Glutamatergic neuron (in vitro differentiated cells): ENCODE measurements at regions not wholly inside any gene's neighbourhood (a gene's known extent, or its start where the extent isn't known, plus 50 kb on each side); places are given as distances from the start of the nearest gene placed in this dataset.

Source experiments
- DNase-seq: peaks from one replicate; pipeline ENCODE4 v3.0.0; 2022
- H3K27ac Mint-ChIP-seq: one replicate; pipeline ENCODE4 v1.8.0; 2020; ENCODE audit warnings: mild to moderate bottlenecking, mixed read lengths, inconsistent platforms; ENCODE audit not compliant: unreplicated experiment
- H3K27me3 Mint-ChIP-seq: one replicate; pipeline ENCODE4 v1.8.0; 2020; ENCODE audit warnings: mild to moderate bottlenecking, moderate library complexity, mixed read lengths, inconsistent platforms; ENCODE audit not compliant: unreplicated experiment
- H3K36me3 Mint-ChIP-seq: one replicate; pipeline ENCODE4 v1.8.0; 2020; ENCODE audit warnings: mild to moderate bottlenecking, mixed read lengths, inconsistent platforms; ENCODE audit not compliant: unreplicated experiment
- H3K4me1 Mint-ChIP-seq: one replicate; pipeline ENCODE4 v1.8.0; 2020; ENCODE audit warnings: mild to moderate bottlenecking, low read depth, mixed read lengths, inconsistent platforms; ENCODE audit not compliant: unreplicated experiment
- H3K4me3 Mint-ChIP-seq: one replicate; pipeline ENCODE4 v1.8.0; 2020; ENCODE audit warnings: mild to moderate bottlenecking, mixed read lengths, inconsistent platforms; ENCODE audit not compliant: unreplicated experiment
- H3K9me3 Mint-ChIP-seq: one replicate; pipeline ENCODE4 v1.8.0; 2020; ENCODE audit warnings: mild to moderate bottlenecking, moderate library complexity, mixed read lengths, inconsistent platforms; ENCODE audit not compliant: unreplicated experiment
- TF ChIP-seq, protein P1 (sequence below): fragments of 200-600 bp; sonication (generic); IDR thresholded peaks from one replicate; pipeline ENCODE4 v1.5.0; 2021; ENCODE audit not compliant: partially characterized antibody, unreplicated experiment

DNA sequence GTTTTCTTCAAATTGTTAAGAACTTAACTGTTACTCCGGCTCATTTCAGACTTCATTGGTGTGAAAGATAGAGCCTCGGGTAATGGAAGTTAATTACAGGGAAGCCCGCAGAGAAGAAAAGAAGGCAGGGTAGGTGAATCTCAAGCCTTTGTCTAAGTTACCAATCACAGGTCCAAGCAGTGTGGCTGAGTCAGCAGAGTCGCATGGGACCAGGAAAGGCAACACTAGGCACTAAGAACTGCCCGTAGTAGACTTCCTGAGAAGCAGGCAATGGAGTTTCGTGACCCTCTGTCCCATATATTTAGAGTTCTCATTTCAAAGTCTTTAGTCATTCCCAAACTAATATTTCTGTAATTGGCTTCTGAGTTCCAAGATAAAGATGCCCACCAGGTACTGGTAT lies 122.9 kb upstream of the STT3B start:
- Mint-ChIP-seq H3K4me1 (no peaks in the 10 kb centered on the region), H3K27me3 (no peaks in the 10 kb centered on the region), H3K27ac (no peak overlapping the region), H3K36me3 (no peaks in the 10 kb centered on the region), H3K9me3 (no peaks in the 10 kb centered on the region), H3K4me3 (no peak overlapping the region)
- no peak for DNase-seq
- TF ChIP-seq, protein P1, sequence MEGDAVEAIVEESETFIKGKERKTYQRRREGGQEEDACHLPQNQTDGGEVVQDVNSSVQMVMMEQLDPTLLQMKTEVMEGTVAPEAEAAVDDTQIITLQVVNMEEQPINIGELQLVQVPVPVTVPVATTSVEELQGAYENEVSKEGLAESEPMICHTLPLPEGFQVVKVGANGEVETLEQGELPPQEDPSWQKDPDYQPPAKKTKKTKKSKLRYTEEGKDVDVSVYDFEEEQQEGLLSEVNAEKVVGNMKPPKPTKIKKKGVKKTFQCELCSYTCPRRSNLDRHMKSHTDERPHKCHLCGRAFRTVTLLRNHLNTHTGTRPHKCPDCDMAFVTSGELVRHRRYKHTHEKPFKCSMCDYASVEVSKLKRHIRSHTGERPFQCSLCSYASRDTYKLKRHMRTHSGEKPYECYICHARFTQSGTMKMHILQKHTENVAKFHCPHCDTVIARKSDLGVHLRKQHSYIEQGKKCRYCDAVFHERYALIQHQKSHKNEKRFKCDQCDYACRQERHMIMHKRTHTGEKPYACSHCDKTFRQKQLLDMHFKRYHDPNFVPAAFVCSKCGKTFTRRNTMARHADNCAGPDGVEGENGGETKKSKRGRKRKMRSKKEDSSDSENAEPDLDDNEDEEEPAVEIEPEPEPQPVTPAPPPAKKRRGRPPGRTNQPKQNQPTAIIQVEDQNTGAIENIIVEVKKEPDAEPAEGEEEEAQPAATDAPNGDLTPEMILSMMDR = no peak

DNA sequence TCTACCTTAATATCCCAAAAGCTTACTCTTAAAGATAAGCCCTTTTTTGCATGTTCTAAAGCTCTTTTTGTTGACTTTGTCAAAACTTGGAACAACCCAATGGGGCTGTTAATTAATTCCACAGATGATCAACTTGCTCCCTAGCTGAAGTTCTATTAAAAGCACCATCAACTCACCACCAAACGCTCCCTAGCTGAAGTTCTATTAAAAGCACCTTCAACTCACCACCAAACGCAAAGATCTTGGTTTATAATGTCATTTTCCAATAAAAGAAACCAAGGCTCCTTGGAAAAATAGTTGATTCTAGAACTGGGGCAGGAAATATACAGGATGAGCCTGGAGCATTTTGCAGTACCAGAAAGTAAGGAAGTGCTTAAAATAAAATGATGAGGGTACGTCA lies 122.3 kb upstream of the STT3B start:
- TF ChIP-seq, protein P1 = no peak
- Mint-ChIP-seq H3K4me3 (no peak overlapping the region), H3K4me1 (no peaks in the 10 kb centered on the region), H3K27ac (no peak overlapping the region), H3K36me3 (no peaks in the 10 kb centered on the region), H3K9me3 (no peaks in the 10 kb centered on the region), H3K27me3 (no peaks in the 10 kb centered on the region)
- no peak for DNase-seq

DNA sequence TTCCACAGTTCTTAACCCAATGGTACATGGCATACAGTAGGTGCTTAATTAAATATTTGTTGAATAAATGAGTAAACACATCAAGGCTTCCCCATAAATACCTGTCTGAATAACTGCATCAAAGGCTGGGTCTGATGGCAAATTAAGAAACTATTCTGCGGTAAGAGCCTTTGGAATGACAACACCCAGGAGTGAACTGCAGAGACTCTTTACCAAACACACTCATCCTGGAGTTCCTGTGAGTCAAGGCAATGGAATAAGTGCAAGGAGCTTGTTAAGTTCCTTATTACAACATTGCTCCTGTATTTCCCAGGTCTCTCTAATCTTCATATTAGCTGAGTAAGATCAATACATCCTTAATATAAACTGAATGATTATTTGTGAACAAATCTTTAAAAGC lies 119.9 kb upstream of the STT3B start:
- no peaks in the 10 kb centered on the region for H3K36me3 Mint-ChIP-seq
- no peaks in the 10 kb centered on the region for H3K27me3 Mint-ChIP-seq
- TF ChIP-seq, protein P1 = no peak
- no peak overlapping the region for H3K27ac Mint-ChIP-seq
- H3K4me3 Mint-ChIP-seq = no peak overlapping the region
- H3K9me3 Mint-ChIP-seq = no peaks in the 10 kb centered on the region
- DNase-seq = no peak
- H3K4me1 Mint-ChIP-seq = no peaks in the 10 kb centered on the region

DNA sequence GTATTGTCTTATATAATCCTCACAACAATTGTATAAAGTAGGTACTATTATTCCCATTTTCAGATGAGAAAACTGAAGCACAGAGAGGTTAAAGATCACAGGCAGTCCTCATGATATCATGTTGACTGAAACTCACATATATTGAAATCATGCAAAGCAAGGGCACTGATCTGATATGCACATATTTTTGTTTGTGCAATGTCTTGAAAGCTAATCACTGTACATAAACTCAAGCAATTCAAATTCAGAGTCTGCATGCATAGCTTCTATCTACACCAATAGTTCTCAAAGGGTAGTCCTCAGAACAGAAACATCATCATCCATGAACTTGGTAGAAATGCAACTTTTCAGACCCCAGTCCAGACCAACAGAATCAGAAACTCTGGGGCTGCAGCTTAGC lies 119.2 kb upstream of the STT3B start:
- no peaks in the 10 kb centered on the region for H3K27me3 Mint-ChIP-seq
- TF ChIP-seq, protein P1 = no peak
- no peak overlapping the region for H3K27ac Mint-ChIP-seq
- no peaks in the 10 kb centered on the region for H3K4me1 Mint-ChIP-seq
- no peak for DNase-seq
- H3K9me3 Mint-ChIP-seq = no peaks in the 10 kb centered on the region
- no peak overlapping the region for H3K4me3 Mint-ChIP-seq
- no peaks in the 10 kb centered on the region for H3K36me3 Mint-ChIP-seq

DNA sequence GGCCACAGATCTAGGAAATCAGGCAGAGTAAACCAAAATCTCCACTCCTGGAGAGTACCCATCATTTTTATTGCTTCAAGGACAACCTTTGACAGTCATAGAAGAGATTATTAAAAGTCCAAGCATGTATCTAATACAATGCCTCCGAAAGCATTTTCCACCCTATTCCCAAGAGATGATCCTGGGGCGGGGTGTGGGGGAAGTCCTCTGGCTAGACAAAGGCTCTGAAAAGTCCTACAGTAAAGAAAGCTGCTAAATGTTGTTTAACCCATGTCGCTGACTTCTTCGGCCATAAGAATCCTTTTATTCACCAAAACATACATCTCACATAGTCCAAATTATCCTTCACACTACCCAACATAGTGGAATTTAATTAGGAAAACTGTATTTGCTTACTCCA lies 115.7 kb upstream of the STT3B start:
- H3K27me3 Mint-ChIP-seq = peaks cover 4% of the 10 kb centered on the region
- H3K27ac Mint-ChIP-seq = no peak overlapping the region
- TF ChIP-seq, protein P1 = no peak
- no peak for DNase-seq
- no peak overlapping the region for H3K4me3 Mint-ChIP-seq
- no peaks in the 10 kb centered on the region for H3K4me1 Mint-ChIP-seq
- H3K36me3 Mint-ChIP-seq = peaks cover 7% of the 10 kb centered on the region
- no peaks in the 10 kb centered on the region for H3K9me3 Mint-ChIP-seq
